A673 (cell line): ENCODE measurements at regions not wholly inside any gene's neighbourhood (a gene's known extent, or its start where the extent isn't known, plus 50 kb on each side); places are given as distances from the start of the nearest gene placed in this dataset.

Experiments used
- BruUV-seq: library from RNA; stranded (reverse); fragments of 400-500 nt; replicated peaks from 2 replicates; lab custom pipeline; 2021; lab: Mats Ljungman, UMichigan
- CTCF ChIA-PET: fragments of 300-600 bp; sonication (Branson Sonifier 250); formaldehyde crosslinking; loops from one replicate; lab custom pipeline; 2022; ENCODE audit warnings: antibody characterized with exemption; lab: Charles Lee
- POLR2A ChIA-PET: fragments of 300-600 bp; sonication (Branson Sonifier 250); formaldehyde crosslinking; loops from one replicate; lab custom pipeline; 2022; ENCODE audit warnings: antibody characterized with exemption; ENCODE audit not compliant: low non-redundant PET; lab: Charles Lee
- DNase-seq: peaks from one replicate; pipeline ENCODE4 v3.0.0-alpha.2; 2015; ENCODE audit warnings: low spot score
- H3K27ac ChIP-seq: fragments of 200-600 bp; sonication (generic); 2 replicates; pipeline ENCODE4 v1.5.1; 2016; ENCODE audit warnings: mixed run types, low read depth, mild to moderate bottlenecking, mixed read lengths, antibody characterized with exemption, low read length; ENCODE audit not compliant: poor library complexity, severe bottlenecking
- H3K27me3 ChIP-seq: fragments of 200-600 bp; sonication (generic); replicated peaks from 2 replicates; pipeline ENCODE4 v1.6.1; 2017; ENCODE audit warnings: mixed run types, low read depth, mild to moderate bottlenecking, mixed read lengths, antibody characterized with exemption, low read length; ENCODE audit not compliant: insufficient read depth, poor library complexity
- H3K36me3 ChIP-seq: fragments of 200-600 bp; sonication (generic); 2 replicates; pipeline ENCODE4 v1.6.1; 2016; ENCODE audit warnings: mixed run types, mild to moderate bottlenecking, mixed read lengths, antibody characterized with exemption, low read length; ENCODE audit not compliant: insufficient read depth, poor library complexity, severe bottlenecking
- H3K4me1 ChIP-seq: fragments of 200-600 bp; sonication (generic); 2 replicates; pipeline ENCODE4 v1.6.1; 2017; ENCODE audit warnings: mixed run types, mild to moderate bottlenecking, mixed read lengths, antibody characterized with exemption, low read length; ENCODE audit not compliant: insufficient read depth, poor library complexity, severe bottlenecking
- H3K4me3 ChIP-seq: fragments of 200-600 bp; sonication (generic); 2 replicates; pipeline ENCODE4 v1.5.1; 2016; ENCODE audit warnings: low read depth, mixed run types, mild to moderate bottlenecking, mixed read lengths, low read length; ENCODE audit not compliant: poor library complexity, severe bottlenecking
- H3K9me3 ChIP-seq: fragments of 200-600 bp; sonication (generic); 2 replicates; pipeline ENCODE4 v1.6.1; 2016; ENCODE audit warnings: mixed run types, low read depth, mild to moderate bottlenecking, mixed read lengths, antibody characterized with exemption, low read length; ENCODE audit not compliant: poor library complexity, severe bottlenecking
- EZH2 ChIP-seq: fragments of 200-600 bp; sonication (generic); IDR thresholded peaks from 2 replicates; pipeline ENCODE4 v1.6.1; 2017; ENCODE audit warnings: borderline replicate concordance, low read depth, mild to moderate bottlenecking, mixed read lengths, antibody characterized with exemption, low read length; ENCODE audit not compliant: poor library complexity, severe bottlenecking
- intact Hi-C: fragments of 100-400 bp; cut with micrococcal nuclease; formaldehyde crosslinking; loops from one replicate; pipeline ENCODE4 v1.10.0; 2022; ENCODE audit not compliant: unreplicated experiment
- TF ChIP-seq, protein P1 (sequence below): fragments of 300-800, 200-600 bp; sonication (generic); conservative IDR thresholded peaks from 2 replicates; pipeline ENCODE4 v1.5.1; 2017; ENCODE audit warnings: low read depth, mild to moderate bottlenecking, antibody characterized with exemption, low read length, moderate library complexity, mixed read lengths

DNA sequence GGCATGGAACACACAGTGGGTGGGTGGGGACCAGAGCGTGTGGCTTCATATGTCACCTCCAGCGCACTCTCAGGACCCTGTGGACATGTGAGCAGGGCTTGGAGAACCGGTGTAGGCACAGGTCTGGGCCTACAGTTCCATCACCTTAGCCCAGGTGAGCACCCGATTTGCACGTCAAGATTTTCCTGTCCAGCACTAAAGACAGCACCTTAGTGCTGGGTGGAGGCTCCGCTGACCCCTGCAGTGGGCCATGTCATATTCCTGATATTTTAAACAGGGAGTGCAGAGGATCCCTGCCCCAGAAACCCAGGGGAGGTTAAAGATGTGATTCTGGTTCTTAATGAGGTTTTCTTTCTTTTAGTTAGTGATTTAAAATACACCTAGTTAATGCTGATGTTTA is 356.0 kb upstream of the IRX4 start:
- Histone ChIP-seq H3K27me3 (no peaks in the 10 kb centered on the region), H3K9me3 (peaks cover 10% of the 10 kb centered on the region), H3K27ac (no peak overlapping the region), H3K36me3 (no peaks in the 10 kb centered on the region), H3K4me3 (no peak overlapping the region), H3K4me1 (no peaks in the 10 kb centered on the region)
- TF ChIP-seq EZH2 = no peak
- TF ChIP-seq, protein P1, sequence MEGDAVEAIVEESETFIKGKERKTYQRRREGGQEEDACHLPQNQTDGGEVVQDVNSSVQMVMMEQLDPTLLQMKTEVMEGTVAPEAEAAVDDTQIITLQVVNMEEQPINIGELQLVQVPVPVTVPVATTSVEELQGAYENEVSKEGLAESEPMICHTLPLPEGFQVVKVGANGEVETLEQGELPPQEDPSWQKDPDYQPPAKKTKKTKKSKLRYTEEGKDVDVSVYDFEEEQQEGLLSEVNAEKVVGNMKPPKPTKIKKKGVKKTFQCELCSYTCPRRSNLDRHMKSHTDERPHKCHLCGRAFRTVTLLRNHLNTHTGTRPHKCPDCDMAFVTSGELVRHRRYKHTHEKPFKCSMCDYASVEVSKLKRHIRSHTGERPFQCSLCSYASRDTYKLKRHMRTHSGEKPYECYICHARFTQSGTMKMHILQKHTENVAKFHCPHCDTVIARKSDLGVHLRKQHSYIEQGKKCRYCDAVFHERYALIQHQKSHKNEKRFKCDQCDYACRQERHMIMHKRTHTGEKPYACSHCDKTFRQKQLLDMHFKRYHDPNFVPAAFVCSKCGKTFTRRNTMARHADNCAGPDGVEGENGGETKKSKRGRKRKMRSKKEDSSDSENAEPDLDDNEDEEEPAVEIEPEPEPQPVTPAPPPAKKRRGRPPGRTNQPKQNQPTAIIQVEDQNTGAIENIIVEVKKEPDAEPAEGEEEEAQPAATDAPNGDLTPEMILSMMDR = no peak
- no peak for DNase-seq
- ChIA-PET CTCF (no interaction called here), POLR2A (no interaction called here)
- intact Hi-C loops = no loop called here
- no TSS peak for BruUV-seq

DNA sequence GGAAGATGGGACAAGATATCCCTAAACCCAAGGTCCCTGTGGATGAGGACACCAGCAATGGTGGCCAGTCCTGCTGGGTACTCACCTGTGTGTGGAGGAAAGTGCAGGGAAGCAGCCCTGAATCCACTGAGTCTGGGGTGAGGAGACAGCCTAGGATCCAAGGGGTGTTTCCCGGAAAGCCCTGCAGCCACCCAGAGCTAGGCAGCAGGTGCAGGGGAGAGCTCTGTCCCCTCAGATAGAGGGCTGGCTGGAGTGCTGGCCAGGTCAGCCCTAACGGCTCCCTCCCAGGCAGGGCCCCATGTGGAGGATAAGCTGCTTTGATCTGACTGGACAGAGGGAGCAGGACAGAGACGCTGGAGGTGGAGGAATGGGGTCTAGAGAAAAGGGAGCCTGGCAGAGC is 344.7 kb upstream of the IRX4 start:
- no peaks in the 10 kb centered on the region for H3K4me1 ChIP-seq
- intact Hi-C loops = no loop called here
- ChIA-PET CTCF (no interaction called here), POLR2A (no interaction called here)
- TF ChIP-seq, protein P1 = no peak
- no peak for DNase-seq
- no peaks in the 10 kb centered on the region for H3K36me3 ChIP-seq
- no peak overlapping the region for H3K27ac ChIP-seq
- BruUV-seq = no TSS peak
- no peaks in the 10 kb centered on the region for H3K27me3 ChIP-seq
- H3K9me3 ChIP-seq = no peaks in the 10 kb centered on the region
- no peak overlapping the region for H3K4me3 ChIP-seq

DNA sequence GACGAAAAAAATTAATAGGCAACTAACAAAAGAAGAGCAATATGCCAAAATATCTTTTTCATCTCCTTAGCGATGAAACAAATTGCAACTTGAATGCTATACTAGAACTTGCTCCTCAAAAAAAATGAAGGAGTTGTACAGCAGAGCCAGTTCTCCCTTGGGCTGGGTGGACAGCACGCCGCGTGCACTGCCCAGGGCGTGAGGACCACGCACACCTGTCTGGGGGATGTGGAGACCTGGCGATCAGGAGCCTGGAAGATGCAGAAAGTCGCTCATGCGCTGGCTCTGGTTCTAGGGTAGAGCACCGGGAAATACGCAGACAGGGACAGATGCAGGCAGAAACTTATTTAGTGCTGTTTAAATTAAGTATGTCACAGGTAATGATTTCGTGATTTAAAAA is 342.0 kb upstream of the IRX4 start:
- BruUV-seq = no TSS peak
- no peaks in the 10 kb centered on the region for H3K4me1 ChIP-seq
- no peaks in the 10 kb centered on the region for H3K9me3 ChIP-seq
- no peaks in the 10 kb centered on the region for H3K27me3 ChIP-seq
- DNase-seq = no peak
- CTCF ChIA-PET = no interaction called here
- no peak overlapping the region for H3K4me3 ChIP-seq
- H3K27ac ChIP-seq = no peak overlapping the region
- POLR2A ChIA-PET = no interaction called here
- intact Hi-C loops = no loop called here
- TF ChIP-seq EZH2 = no peak
- TF ChIP-seq, protein P1 = no peak
- no peaks in the 10 kb centered on the region for H3K36me3 ChIP-seq
